GM21786 (cell line): ENCODE measurements at regions not wholly inside any gene's neighbourhood (a gene's known extent, or its start where the extent isn't known, plus 50 kb on each side); places are given as distances from the start of the nearest gene placed in this dataset.

Experiments used
- ATAC-seq: cut with Tn5 transposase; IDR thresholded peaks from one replicate; pipeline ENCODE4 v1.9.1; 2021; ENCODE audit not compliant: unreplicated experiment

GRCh38 chr14:101459551-101459900 lies 101.8 kb upstream of the DIO3 start:
- no peak for ATAC-seq

DNA sequence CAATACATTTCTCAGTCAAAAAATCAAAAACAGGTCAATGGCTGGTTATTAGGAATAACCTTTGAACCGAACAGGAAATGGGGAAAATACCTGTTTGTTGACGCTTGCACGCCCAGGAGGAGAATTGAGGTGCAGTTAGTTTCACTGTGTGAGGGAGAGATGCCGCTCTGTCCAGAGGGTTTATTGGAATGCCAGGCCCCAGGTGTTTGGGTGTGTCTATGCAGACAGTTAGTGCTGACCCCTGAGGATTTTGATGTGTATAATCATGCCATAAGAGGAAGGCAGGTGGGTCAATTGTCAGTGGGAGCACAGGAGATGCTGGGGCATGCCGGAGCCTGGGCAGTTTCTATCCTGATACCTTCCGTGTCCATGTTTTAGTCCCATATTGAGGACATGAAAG lies 100.8 kb upstream of the DIO3 start:
- ATAC-seq, result no peak

DNA sequence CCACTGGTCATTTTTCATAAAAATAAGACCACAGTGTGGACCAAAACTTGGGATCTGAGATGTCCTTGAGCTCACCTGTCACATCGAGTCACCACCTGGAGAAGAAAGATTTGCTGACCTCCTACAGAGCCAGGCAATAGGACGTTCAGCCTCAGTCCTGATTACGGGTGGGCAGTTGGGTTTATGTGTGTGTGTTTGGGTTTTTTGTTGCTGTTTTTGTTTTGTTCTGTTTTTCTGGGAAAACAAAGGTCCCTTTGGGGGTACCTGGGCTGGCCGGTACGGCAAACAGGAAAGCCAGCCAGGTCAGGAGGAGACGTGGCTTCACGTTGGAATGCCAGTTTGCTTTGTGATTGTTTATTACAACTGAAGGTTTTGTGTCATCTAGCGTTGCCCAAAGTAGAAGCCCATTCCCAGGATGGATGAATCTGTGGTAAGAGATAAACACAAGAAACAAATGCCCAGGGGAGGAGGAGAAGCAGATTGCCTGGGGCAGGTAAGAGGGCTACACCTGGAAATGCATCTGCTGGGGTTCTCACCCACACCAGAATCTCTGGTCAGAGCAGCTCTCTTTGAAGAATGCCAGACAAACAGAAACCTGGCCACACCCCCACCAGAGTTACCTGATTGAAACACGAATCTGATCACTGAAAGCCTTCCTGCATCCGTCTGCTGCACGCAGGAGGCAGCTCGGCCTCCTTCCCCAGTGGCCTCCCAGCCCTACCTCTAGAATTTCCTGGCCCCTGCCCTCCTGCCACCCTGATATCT lies 100.1 kb upstream of the DIO3 start:
- no peak for ATAC-seq

- no peak for ATAC-seq
These were observed 99.4 kb upstream of the DIO3 start for GRCh38 chr14:101461891-101462290.

GRCh38 chr14:101462726-101463565 lies 98.3 kb upstream of the DIO3 start:
- no peak for ATAC-seq

DNA sequence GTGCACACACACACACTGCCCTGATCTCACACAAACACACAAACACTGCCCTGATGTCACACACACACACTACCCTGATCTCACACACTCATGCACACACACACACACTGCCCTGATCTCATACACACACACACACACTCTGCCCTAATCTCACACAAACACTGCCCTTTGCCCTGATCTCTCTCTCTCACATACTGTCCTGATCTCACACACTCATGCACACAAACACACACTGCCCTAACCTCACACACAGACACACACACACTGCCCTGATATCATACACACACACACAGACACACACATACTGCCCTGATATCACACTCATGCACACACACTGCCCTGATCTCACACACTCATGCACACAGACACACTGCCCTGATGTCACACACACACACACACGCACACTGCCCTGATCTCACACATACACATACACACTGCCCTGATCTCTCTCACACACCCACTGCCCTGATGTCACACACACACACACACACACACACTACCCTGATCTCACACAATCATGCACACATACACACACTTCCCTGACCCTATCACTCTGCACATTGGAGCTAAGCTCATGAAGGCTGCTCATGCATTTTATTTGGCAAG lies 97.6 kb upstream of the DIO3 start:
- ATAC-seq, result no peak

DNA sequence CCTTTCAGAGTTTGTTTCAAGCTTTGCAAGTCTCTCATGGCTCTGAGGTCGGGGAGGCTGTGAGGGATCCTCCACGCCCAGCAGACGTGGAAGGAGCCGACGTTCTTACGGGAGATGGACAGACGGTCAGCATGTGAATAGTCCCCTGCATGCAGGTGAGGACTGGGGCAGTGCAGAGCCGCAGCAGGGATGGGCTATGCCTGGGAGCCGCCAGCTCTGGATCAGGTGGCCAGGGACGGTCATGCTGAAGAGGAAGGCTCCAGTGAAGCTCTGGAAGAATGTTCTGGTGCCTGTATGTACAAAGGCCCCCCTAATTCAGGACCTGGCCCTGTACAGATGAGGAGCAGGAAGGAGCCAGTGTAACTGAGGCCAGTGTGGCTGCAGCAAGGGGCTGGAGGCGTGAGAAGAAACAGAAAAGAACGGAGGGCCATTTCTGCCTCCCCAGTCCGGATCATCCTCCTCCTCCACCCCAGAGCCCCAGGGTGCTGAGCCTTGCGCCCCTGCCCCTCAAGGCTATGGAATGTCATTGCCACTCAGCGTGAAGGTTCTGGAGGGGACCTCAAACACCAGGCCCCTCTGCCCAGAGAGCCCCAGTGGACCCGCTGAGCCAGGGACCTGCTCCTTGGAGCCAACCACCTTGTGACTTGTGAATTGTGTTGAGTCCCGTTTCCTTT lies 96.8 kb upstream of the DIO3 start:
- no peak for ATAC-seq

- no peak for ATAC-seq
These were observed 96.1 kb upstream of the DIO3 start for GRCh38 chr14:101464984-101465794.

DNA sequence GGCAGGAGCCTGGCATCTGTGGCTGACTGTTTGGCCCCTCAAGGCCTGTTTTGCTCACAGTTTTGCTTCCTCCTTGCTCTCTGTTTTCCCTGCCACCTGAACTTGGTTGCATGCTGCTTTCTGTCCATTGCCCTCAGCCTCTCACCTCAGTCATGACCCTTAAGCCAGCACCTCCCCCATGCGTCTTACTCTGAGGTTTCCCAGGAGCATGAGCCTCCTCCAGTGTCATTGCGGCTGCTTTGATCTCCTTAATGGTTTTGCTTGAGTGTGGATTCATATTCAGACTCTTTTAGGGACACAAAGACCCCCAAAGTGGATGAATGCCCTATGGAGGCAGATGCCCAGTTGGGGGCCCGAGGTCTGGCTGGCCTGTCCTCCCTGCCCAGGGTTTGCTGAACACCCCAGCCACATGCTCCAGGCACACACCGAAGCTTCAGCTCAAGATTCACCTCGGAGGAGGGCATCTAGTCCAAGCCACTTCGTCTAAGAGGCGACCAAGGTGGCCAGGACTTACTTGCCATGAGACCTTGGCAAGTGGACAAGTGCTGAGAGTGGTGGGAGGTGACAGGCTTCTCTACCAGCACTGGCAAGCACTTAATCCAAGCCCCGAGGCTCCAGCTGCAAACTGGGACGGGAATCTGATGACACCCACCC lies 95.4 kb upstream of the DIO3 start:
- ATAC-seq, result no peak

- ATAC-seq, result no peak
These were observed 94.7 kb upstream of the DIO3 start for GRCh38 chr14:101466456-101467180.

DNA sequence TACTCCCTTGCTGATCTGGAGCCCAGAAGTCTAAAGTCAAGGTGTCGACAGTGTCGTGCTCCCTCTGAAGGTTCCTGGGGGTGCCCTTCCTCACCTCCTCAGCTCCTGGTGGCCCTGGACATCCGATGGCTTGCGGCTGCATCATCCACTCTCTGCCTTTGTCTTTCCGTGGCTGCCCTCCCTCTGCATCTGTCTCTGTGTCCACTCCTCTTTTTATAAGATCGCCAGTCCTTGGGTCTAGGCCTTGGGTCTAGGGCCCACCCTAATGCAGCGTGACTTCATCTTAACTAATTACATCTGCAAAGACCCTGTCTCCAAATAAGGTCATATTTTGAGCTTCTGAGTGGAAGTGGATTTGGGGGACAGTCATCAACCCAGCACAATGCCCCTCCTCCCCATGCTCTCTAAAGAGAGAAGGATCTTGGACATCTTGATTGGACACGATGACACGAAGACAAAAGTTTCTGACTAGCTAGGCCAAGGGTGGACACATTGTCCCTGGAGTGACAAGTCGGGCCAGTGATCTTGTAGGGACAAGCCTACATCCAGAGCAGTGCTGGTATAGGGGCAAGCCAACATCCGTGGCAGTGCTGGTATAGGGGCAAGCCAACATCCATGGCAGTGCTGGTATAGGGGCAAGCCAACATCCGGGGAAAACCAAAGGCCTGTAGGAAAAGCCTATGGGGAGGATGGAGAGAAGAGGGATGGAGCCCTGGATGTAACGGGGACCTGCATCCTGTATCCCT lies 93.9 kb upstream of the DIO3 start:
- no peak for ATAC-seq

DNA sequence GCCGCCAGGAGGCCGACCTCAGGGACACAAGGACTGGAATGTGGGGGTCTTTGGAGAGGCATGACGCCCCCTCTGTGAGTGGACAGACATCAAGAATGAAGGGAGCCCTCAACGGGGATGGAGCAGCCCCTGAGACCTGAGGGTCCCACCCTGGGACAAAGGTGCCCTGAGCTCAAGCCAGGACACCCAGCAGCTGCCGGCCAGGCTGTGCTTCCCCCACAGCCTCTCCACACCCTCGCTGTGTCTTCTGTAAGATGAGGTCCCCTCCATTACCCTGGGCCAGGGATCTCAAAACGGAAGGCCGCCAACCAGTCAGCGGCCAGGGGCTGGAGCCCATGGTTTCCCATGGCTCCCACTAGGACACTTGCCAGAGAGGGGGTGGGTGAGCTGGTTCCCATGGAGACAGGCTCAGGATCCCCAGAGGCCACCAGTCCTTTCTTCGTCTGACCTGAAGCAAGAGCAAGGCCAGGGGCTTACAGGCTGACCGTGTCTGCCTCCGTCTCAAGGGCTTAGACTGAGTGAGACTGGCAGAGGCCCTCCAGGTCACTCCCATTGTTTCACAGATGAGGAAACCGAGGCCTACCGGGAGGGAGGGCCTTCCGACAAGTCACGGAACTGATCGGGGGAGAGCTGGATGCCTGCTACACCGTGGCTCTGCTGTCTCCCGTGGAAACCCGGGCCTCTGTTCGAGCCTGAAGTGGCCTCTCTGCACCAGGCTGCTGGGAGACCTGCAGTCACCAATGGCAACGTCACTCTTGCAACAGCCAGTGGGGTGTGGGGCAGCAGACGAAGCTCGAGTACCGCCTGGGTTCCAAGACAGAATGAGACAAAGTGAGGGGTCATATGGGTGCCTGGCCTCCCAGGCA lies 91.7 kb upstream of the DIO3 start:
- ATAC-seq, result no peak

GRCh38 chr14:101470266-101470665 lies 91.0 kb upstream of the DIO3 start:
- no peak for ATAC-seq

- ATAC-seq, result no peak
These were observed 89.4 kb upstream of the DIO3 start for GRCh38 chr14:101471723-101472517.

- no peak for ATAC-seq
These were observed 88.8 kb upstream of the DIO3 start for GRCh38 chr14:101472518-101472849.

- ATAC-seq, result no peak
These were observed 88.1 kb upstream of the DIO3 start for GRCh38 chr14:101473045-101473729.
